HuH-7 (cell line): ENCODE measurements at regions not wholly inside any gene's neighbourhood (a gene's known extent, or its start where the extent isn't known, plus 50 kb on each side); places are given as distances from the start of the nearest gene placed in this dataset.

Experiments used
- DNase-seq: peaks from one replicate; pipeline ENCODE4 v3.0.0; 2011; ENCODE audit warnings: low spot score

DNA sequence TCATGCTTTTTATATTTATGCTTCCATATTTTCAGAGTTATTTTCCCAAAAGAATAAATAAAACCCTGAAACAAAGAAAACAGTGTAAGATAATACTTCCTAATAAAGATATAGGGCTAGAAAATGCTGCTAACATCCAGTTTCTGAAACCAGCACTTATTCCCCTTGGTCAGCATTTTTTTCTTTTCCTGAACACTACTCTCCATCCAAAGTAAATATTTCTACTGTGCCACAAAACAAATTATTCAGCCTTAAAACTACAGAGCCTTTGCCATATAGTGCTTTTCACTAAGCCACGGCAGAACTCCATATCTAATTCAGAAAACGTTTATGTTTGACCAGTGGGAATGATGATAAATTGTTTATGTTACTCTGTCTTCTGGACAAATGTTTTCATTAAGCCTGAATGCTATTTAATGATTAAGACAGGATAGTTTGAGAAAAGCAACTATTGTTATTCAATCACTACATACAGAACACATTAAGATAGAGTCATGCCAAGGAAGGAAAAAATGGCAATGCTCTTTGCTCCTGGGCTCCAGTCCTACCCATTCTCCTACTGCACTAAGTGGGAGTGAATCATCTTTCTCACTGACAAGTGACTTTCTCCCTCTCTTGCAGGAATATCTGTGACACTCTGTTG lies 723.9 kb downstream of the FAT4 start:
- DNase-seq: no peak

- no peak for DNase-seq
Observed at GRCh38 chr4:126046081-126046614, 731.4 kb downstream of the FAT4 start.

DNA sequence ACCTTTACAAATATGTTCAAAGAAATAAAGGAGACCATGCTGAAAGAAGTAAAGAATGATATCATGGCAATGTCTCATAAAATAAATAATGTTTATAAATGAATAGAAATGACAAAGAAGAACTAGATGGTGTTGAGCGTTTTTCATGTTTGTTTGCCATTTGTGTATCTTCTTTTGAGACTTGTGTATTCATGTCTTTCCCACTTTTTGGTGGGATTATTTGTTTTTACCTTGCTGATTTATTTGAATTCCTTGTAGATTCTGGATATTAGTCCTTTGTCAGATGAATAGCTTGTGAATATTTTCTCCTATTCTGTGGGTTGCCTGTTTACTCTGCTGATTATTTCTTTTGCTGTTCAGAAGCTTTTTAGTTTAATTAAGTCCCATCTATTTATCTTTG lies 732.4 kb downstream of the FAT4 start:
- DNase-seq: no peak

DNA sequence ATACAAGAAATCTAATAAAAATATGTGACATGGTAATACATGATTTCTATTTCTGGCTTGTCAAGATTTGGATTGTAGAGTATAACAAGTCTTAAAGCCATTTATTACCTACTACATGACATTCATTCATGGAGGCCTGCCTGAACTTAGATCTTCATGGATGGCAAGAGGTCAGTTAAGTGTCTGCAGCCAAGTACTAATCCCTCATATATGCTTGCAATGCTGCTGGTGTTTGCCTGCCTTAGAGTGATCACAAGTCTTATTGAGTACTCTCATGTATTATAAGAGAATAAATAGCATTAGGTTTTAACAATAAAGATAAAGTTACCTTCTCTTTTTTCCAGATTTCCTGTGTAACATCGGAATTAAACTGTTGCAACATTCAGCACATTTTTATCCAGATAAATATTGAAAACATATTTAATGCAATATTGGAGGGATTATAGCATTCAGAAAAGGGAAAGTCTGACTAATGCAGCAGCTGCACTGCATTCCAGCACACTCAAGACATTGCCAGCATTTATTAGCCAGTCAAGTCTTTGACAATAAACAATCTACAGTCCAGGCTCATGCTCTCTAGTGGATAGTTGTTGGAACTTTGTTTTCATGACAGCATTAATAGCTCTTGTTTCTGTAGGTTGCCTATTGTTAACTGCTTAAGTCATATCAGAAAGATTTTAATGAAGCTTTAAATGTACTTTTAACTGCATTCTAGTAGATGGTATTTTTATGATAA lies 737.1 kb downstream of the FAT4 start:
- no peak for DNase-seq

- DNase-seq: no peak
Observed at GRCh38 chr4:126056116-126056650, 741.4 kb downstream of the FAT4 start.

DNA sequence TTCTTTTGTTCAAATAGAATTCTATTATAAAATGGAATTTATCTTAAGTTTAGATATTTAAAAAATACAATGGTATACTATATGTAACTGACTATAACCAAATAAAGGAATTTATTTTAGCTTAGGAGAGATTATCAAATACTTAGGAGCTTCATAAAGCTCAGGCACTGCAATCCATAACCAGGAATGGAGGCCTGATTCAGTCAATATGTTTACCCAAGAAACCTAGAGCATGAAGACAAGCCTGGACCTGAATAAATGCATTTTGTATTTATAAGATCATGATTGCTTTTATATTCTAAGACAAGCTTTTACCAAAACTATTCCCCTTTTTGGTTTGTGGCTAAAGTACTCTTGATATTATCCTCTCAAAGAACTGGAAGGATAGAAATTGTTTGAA lies 742.6 kb downstream of the FAT4 start:
- DNase-seq: no peak

DNA sequence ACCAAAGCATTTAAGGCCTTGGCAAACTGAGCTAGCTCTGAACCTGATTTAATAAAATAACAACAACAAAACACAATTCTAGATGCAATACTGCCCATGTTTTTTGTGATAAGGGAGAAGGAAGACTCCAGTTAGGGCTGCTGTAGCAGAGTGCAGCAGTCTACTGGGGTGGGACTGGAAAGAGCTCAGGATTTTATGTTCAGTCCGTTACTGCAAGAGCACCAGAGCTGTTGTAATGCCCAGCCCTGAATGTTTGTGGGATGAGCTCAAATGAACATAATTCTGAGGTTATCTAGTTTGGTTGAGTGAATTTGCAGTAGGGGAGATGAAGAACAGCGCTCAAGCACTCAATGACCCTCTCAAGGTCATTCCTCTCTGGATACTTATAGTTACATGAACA lies 743.8 kb downstream of the FAT4 start:
- no peak for DNase-seq

GRCh38 chr4:126061655-126062054 lies 746.9 kb downstream of the FAT4 start:
- no peak for DNase-seq

GRCh38 chr4:126065016-126065415 lies 750.3 kb downstream of the FAT4 start:
- no peak for DNase-seq

GRCh38 chr4:126071346-126072333 lies 756.9 kb downstream of the FAT4 start:
- DNase-seq: no peak

GRCh38 chr4:126081336-126081735 lies 766.6 kb downstream of the FAT4 start:
- no peak for DNase-seq

- DNase-seq: no peak
Observed at GRCh38 chr4:126086041-126086440, 771.3 kb downstream of the FAT4 start.

- no peak for DNase-seq
Observed at GRCh38 chr4:126087101-126087500, 772.3 kb downstream of the FAT4 start.

DNA sequence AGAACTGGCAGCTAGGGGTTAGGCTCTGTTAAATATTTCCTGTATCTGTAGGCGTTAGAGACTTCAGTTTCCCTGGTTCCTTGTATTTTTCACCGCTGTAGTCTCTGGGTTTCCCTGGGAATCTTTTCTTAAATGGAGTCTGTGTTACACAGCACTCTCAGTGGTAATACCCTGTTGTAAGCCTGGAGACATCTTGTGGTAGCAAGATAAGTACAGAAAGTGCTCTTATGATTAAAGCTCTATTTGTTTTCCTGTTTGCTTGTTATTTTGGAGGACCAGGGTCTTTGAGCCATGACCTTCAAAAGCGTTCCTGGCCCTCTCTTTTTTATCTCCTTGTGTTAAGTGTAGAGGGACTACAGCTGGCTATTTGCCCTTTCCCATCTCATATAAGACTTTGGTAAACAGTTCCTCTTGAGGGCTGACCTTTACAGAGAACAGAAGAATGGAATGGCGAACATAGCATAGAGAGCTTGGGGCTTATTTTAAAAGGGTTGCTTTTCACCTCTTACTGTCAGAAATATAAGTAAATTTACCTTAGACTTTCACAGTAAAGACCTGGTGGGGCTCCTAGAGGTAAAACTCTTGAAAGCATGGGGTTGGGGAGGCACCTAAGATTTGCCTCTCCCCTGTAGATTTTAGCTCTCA lies 782.5 kb downstream of the FAT4 start:
- no peak for DNase-seq

DNA sequence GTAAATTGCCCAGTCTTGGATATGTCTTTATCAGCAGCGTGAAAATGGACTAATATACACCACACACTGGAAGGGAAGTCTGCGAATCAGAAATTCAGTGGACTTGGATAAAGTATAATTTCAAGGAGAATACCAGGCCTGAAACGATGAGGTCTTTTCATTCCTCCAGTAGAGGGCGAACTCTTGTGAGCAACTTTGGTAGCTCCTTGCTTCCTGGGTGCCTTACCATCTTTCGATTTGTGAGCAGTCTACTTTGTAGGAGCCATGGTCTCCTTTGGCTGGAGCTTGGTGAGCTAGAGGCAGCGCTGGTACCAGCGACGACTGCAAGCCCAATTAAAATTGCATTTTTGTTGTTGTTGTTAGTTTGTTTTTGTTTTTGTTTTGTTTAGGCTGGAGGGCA lies 791.9 kb downstream of the FAT4 start:
- DNase-seq: no peak

DNA sequence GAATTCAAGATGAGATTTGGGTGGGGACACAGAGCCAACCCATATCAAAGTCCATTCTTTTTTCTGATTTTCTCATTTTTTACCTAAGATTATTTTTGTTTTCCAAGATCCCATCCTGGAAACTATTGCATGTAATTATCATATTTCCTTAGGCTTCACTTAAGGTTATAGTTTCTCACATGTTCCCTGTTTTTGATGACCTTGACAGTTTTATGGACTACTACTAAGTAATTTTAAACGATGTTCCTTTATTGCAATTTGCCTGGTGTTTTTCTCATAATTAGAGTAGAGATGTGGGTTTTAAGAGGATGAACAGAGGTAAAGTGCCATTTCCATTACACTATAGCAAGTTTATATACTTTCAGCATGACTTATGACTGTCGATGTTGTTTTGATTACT lies 795.1 kb downstream of the FAT4 start:
- no peak for DNase-seq

- no peak for DNase-seq
Observed at GRCh38 chr4:126113058-126113457, 798.3 kb downstream of the FAT4 start.

DNA sequence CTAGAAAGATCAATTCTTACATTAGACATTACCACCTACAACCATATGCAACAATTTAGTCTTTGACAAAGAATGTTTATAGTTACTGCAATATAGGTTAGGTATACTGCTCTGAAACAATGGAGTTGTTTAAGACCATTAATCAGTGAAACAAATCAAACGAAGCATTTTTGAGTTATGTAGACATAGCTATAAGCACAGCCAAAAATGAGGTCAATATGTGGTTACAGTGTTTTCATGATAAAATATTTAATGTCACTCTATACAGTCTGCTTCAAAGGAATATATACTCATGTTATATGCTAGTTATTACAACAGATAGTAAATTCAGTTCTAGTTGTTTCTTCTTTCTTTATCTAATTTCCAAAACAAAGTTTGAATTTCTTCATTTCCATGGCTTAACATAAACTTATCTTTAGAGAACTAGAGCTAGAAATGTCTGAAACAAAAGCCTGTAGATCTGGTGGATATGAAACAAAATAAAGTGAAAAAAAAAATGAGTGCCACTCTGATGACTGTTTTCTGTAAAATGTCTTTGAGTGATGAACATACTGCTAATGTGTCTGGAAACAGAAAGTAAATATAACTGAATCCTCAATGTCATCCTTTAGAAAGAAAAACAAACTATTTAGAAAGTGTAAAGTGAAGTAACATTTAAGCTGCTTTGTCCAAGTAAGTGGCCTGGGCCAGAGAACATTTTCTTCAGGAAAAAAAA lies 809.0 kb downstream of the FAT4 start:
- no peak for DNase-seq

DNA sequence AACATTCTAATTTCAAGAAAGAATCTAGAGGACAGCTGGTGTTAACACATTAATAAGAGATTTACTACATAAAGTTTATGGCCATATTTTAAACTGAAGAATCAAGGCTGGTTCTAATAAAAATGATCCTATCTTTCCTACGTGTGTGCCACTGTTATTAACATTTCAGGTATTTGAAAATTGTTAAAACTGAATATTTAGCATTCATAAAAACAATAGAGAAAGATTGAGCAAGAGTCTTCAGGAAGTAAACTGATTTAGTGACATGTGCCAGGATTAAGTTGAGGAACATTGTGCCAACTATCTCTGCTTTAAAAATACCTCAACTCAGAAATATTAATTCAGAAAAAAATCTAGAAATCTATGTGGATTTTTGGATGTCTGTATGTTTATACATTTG lies 810.1 kb downstream of the FAT4 start:
- no peak for DNase-seq

DNA sequence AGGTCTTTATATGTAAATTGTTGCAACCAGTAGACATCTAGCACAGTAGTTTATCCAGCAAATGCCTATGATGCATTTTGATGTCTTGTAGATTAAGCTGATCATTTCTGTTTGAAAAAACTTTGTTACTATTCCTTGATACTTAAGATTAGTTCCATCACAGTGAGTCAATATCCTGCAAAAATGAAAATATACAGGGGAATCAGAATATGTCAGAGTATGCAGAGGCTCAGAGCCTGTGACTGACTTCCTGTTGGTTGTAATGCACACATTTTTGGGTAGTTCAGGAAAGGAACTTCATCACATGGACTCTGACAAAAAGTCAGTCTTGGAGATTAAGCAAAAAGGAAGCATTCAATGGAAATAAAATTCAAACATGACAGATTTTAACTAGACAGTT lies 815.5 kb downstream of the FAT4 start:
- no peak for DNase-seq
